Kidney (tissue), 13 donors: ENCODE measurements at regions not wholly inside any gene's neighbourhood (a gene's known extent, or its start where the extent isn't known, plus 50 kb on each side); places are given as distances from the start of the nearest gene placed in this dataset.
A peak's percentile ranks its signal among the peaks of the same experiment; 100 is the strongest.

Experiments
- DNase-seq, 5 donors: peaks; one replicate each; pipeline ENCODE4 v3.0.0-alpha.2; 2013 to 2020
- FAIRE-seq: peaks from 2 replicates; lab custom pipeline; 2012; peaks lifted over from hg19 to GRCh38; lab: Jason Lieb, UNC
- H3K27ac ChIP-seq, 2 donors: one replicate each; pipeline ENCODE4 v1.7.0; 2013; ENCODE audit warnings: low read depth in 2 of 2, low read length in 2 of 2, inconsistent platforms in 1 of 2
- H3K27me3 ChIP-seq: one replicate; pipeline ENCODE4 v1.7.1; 2013; ENCODE audit warnings: low read length, inconsistent platforms; ENCODE audit not compliant: control insufficient read depth, insufficient read depth
- H3K36me3 ChIP-seq, 3 donors: one replicate each; pipeline versions ENCODE4 v1.7.0 to v1.7.1; 2013; ENCODE audit warnings: low read length in 3 of 3, control low read depth in 1 of 3, inconsistent platforms in 1 of 3; ENCODE audit not compliant: insufficient read depth in 3 of 3, control insufficient read depth in 2 of 3
- H3K4me1 ChIP-seq, 3 donors: one replicate each; pipeline versions ENCODE4 v1.7.0 to v1.7.1; 2013; ENCODE audit warnings: low read length in 3 of 3, inconsistent platforms in 1 of 3, low read depth in 1 of 3; ENCODE audit not compliant: control insufficient read depth in 2 of 3, insufficient read depth in 2 of 3
- H3K4me3 ChIP-seq, 3 donors: one replicate each; pipeline versions ENCODE4 v1.7.0 to v1.8.1; 2013; ENCODE audit warnings: low read length in 3 of 3, control low read depth in 1 of 3, inconsistent platforms in 1 of 3
- H3K9ac ChIP-seq, 3 donors: one replicate each; pipeline versions ENCODE4 v1.7.0 to v1.7.1; 2013; ENCODE audit warnings: low read length in 3 of 3, control low read depth in 1 of 3, inconsistent platforms in 1 of 3
- H3K9me3 ChIP-seq, 3 donors: one replicate each; pipeline versions ENCODE4 v1.7.0 to v1.7.1; 2013; ENCODE audit warnings: low read length in 3 of 3, control low read depth in 1 of 3, inconsistent platforms in 1 of 3; ENCODE audit not compliant: control insufficient read depth in 2 of 3, insufficient read depth in 1 of 3
- CTCF ChIP-seq: IDR thresholded peaks from 3 replicates; pipeline ENCODE4 v1.5.1; 2012; ENCODE audit warnings: mild to moderate bottlenecking, moderate library complexity, borderline replicate concordance; ENCODE audit not compliant: insufficient read depth; ENCODE audit errors: extremely low read depth
- intact Hi-C: fragments of 100-400 bp; cut with DNase I; formaldehyde crosslinking; loops from one replicate; pipeline ENCODE4 v1.11.1; 2022
- donor health status: control.
- donor health status: control.
- donor health status: control.
- donor health status: control.
- donor health status: control.
- donor health status: DM: yes; HTN: yes; CAD: no.
- donor health status: Normal renal cell carcinoma (clear cell type).

- no peak overlapping the region for H3K9ac ChIP-seq
- H3K4me3 ChIP-seq, result no peak overlapping the region
- H3K36me3 ChIP-seq, result no peaks in the 10 kb centered on the region
- FAIRE-seq (no peak), DNase-seq (no peak)
- intact Hi-C loops, result no loop called here
- H3K27ac ChIP-seq, result no peak overlapping the region
- TF ChIP-seq CTCF, result no peak
- H3K4me1 ChIP-seq, result no peaks in the 10 kb centered on the region
- no peaks in the 10 kb centered on the region for H3K9me3 ChIP-seq
- no peaks in the 10 kb centered on the region for H3K27me3 ChIP-seq
Measured at GRCh38 chr6:112634376-112634775, 287.2 kb downstream of the RFPL4B start.

- Histone ChIP-seq H3K4me3 (no peak overlapping the region), H3K36me3 (no peaks in the 10 kb centered on the region), H3K9ac (no peak overlapping the region), H3K27ac (no peak overlapping the region), H3K9me3 (no peaks in the 10 kb centered on the region), H3K4me1 (no peaks in the 10 kb centered on the region), H3K27me3 (no peaks in the 10 kb centered on the region)
- TF ChIP-seq CTCF, result no peak
- no peak for DNase-seq
- no peak for FAIRE-seq
- intact Hi-C loops, result no loop called here
Measured at GRCh38 chr6:112636650-112637262, 289.6 kb downstream of the RFPL4B start.

- intact Hi-C loops, result no loop called here
- TF ChIP-seq CTCF, result no peak
- H3K36me3 ChIP-seq, result no peaks in the 10 kb centered on the region
- DNase-seq (no peak), FAIRE-seq (no peak)
- no peak overlapping the region for H3K9ac ChIP-seq
- H3K27ac ChIP-seq, result no peak overlapping the region
- no peaks in the 10 kb centered on the region for H3K27me3 ChIP-seq
- no peaks in the 10 kb centered on the region for H3K4me1 ChIP-seq
- no peak overlapping the region for H3K4me3 ChIP-seq
- no peaks in the 10 kb centered on the region for H3K9me3 ChIP-seq
Measured at GRCh38 chr6:112639391-112639831, 292.3 kb downstream of the RFPL4B start.

GRCh38 chr6:112640891-112641290 is 293.8 kb downstream of the RFPL4B start:
- no peaks in the 10 kb centered on the region for H3K4me1 ChIP-seq
- intact Hi-C loops, result no loop called here
- no peaks in the 10 kb centered on the region for H3K36me3 ChIP-seq
- TF ChIP-seq CTCF, result no peak
- no peaks in the 10 kb centered on the region for H3K27me3 ChIP-seq
- DNase-seq, result peak in 1 of 5 donors; percentile 9
- H3K4me3 ChIP-seq, result no peak overlapping the region
- H3K27ac ChIP-seq, result no peak overlapping the region
- H3K9me3 ChIP-seq, result no peaks in the 10 kb centered on the region
- H3K9ac ChIP-seq, result no peak overlapping the region
- FAIRE-seq, result no peak
